HL-60/S4 (cell line): ENCODE measurements at regions not wholly inside any gene's neighbourhood (a gene's known extent, or its start where the extent isn't known, plus 50 kb on each side); places are given as distances from the start of the nearest gene placed in this dataset.
"Not testable (repeated sequence)": the region's sequence is repeated elsewhere in the genome, so short reads cannot be mapped to it uniquely, and the experiment has no call there.

Experiments
- in situ Hi-C: fragments of 300-500 bp; cut with MboI; formaldehyde crosslinking; loops from 2 replicates; pipeline ENCODE4 v1.14.3; 2022; ENCODE audit warnings: low sequenced_read_pairs

DNA sequence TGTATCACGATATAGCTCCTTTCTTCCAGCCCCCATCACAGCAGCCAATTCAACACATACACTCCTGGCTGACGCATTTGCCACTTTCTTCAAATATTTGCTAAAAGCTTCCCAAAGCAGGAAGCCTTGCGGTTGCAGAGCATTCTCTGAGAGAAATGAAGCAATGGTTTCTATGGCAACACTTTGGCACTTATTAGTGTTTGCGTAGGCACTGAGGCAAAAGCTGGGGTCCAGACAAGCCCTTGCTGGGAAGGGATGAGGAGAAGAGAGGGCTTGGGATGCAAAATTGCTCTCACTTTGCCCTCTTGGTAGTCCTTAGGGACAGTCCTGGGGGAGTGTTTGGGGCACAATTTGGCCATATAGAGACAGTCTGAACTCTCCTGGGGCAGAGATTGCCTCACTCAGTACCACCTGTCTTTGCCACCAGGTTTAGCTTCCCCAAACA lies 55.0 kb upstream of the PAK3 start:
- in situ Hi-C loops = no loop called here

DNA sequence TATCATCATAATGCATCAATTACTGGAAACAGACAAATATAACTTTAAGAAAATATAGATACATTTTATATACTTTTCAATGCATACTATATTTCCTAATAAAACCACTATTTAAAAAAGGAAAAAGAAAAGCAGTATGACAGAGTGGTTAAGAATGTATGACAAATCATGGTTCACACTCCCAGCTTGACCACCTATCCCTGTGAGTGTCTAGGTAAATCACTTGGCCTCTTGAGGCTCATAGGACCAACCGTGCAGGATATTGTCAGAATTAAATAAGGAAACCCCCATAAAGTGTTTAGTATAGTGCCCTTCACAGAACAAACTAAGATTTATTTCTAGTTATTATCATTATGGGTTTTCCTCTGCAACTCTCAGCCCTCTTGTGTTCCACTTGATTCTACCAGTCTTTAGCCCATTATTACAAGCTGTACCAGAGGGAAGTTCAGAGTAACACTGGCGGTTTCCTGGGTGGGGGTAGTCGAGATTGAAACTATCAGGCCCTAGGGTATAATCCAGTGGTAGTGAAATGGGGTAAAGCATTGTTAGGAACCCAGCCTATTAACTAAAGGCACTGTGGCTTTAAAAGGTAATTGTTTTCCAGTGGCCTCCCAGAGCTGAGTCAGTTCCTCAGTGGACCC lies 55.5 kb upstream of the PAK3 start:
- in situ Hi-C loops = no loop called here

DNA sequence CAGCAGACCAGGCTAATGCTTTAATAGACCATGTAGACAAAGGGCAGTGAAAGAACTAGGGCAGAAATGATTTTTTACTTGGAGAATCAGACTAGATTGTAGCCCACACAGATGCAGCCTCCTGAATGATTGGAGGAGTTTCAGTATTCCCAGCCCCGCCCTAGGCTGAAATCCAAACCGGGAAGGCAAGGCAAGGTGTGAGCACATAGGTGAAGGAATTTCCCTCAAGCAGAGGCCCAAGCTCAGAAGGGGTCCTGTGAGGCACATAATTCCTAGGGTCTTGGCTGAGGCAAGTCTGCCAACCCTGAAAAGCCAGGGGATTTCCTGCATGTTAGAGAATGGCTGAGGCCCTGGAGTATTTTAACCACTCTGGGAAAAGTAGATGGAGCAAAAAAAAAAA lies 56.4 kb upstream of the PAK3 start:
- in situ Hi-C loops = no loop called here

DNA sequence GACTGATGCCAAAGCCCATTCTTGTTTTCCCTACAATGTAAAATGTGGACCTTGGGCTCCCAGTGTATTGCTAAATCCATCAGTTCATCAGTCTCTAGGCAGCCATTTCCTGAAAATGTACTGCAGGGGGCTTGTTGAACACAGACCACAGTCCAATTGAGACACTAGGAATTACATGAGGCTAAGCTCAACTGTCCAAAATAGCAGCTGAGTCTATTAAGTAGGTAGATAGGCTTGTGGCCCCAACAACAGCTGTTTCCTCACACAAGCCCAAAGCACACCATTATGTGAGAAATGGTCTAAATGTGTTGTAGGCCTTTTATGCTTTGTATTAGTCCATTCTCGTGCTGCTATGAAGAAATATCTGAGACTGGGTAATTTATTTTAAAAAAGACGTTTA lies 60.0 kb upstream of the PAK3 start:
- in situ Hi-C loops = no loop called here

DNA sequence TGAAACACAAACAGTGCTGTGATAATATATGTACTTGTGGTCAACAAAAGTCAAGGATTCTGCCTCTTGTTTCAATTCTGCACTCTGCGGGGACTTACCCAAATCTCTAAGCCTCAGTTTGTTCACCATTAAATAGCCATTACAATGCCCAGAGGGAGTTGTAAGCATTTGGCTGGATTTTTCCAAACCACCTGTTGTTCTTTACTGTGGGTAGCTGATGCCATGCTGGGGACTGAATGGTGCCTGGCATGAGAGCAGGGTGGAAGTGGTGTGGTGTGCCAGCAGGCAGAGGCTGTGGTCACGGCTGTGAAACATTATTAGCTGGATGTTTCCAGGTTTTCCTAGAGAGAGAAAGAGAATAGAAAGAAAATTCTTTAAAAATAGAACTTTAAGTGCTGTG lies 60.7 kb upstream of the PAK3 start:
- in situ Hi-C loops = no loop called here

DNA sequence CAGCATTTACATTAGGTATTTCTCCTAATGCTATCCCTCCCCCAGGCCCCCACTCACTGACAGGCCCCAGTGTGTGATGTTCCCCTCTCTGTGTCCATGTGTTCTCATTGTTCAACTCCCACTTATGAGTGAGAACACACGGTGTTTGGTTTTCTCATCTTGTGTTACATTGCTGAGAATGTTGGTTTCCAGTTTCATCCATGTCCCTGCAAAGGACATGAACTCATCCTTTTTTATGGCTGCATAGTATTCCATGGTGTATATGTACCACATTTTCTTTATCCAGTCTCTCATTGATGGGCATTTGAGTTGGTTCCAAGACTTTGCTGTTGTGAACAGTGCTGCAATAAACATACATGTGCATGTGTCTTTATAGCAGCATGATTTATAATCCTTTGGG lies 73.0 kb upstream of the PAK3 start:
- in situ Hi-C loops = not testable (repeated sequence)

DNA sequence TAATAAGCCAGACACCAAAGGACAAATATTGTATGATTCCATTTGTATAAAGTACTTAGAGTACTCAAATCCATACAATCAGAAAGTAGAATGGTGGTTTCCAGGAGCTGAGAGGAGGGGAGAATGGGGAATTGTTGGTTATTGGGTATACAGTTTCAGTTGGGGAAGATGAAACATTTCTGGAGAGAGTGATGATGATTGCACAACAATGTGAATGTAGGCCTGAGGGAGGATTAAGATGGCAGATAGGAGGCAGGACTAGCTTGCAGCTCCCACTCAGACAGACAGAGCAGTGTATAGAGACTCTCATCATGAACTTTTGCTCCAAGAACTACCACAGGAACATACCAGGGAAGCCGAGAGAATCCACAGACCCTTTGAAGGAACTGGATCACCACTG lies 75.7 kb upstream of the PAK3 start:
- in situ Hi-C loops = no loop called here

DNA sequence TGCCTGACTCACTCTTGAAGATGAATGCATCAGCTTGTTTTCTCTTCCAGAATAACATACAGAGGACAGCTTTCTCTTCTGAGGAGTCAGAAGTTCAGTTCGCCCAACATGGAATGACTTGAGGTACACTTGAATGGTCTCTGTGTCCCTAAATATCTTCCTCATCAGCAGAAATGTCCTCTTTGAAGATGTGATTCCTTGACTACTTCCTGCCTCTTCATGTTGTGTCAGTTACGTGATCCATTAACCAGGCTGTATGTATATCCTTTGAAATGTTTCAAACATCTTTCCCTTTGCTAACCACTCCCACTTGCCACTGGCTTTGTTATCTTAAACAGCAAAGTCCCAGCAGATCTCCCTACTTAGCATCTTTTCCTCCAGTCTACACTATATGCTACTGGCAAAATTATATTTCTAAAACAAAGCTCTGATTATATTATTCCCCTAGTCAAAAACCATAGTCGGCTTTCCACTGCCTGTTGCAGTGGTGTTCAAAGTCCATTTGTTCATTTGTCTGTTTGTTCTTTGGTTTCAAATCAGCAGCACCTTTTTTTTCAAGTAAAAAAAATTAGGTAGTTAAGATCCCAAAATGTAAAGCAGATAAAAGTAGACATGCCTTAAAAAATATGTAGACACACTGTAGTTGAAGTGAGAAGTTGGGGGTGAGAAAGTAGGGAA lies 82.1 kb upstream of the PAK3 start:
- in situ Hi-C loops = no loop called here

DNA sequence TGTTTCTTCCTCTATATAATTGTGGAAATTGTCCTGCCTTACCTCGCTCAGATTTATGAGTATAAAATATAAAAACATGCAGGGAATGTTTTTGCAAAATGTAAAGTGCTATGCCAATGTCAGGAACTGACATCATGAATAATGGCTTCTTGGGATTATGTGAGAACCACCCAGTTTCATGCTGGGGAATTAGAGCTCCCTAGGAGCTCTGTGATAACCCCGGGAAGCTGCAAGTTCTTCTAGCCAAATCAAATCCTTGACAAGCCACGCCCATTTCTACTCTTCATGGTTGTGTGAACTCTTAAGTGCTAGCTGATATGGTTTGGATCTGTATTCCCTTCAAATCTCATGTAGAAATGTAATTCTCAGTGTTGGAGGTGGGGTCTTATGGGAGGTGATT lies 85.9 kb upstream of the PAK3 start:
- in situ Hi-C loops = no loop called here

DNA sequence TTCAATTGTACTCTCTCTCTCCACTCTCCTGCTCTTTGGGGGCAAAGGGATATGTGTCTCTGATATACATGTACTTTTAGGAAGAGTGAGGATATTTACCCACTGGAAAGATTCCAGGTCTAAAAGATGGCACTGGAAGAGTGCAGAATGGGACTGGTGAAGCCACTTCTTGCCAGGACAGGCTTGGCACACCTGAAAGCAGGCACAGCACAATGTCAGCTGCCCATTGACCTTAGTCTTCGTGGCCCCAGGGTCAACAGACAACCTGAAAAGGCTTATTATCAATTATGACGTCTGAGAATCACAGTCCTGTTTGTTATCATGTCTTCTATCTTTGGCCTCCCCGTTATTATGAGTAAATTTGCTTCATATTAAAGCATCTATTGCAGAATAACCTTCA lies 86.7 kb upstream of the PAK3 start:
- in situ Hi-C loops = no loop called here

DNA sequence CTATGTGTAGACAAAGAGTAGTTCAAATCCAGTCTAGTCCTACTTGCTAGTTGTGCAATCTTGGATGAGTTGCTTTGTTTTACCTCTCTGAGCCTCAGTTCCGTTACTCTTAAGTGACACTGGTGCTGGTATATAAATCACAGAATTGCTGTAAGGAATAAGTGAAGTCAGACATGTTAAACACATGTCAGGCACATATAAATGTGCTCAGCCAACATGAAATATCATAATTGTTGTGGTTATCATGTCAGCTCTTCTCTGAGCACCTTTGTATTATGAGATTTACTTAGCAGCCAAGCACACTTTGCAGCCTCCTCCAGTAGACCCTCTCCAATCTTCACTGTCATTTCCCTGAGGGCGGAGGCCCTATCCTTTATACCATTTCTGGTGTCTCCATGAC lies 87.9 kb upstream of the PAK3 start:
- in situ Hi-C loops = no loop called here

DNA sequence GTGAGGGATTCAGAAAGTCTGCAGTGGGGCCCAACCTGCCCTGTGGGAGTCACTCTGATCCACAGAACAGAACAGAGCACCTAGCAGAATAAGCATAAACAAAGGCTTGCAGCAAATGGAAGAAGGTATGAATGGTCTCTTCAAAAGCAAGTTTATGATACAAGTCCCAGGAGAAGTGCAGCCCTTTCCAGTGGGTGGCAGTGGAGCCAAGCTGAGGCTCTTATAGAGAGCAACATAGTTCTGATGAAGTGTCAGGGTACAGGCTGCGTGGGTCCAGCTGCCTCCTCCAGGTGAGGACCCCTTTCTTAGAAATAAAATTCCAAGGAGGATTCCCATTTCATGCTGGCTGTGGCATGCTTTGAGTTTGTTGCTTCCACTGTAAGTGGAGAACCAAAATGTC lies 88.8 kb upstream of the PAK3 start:
- in situ Hi-C loops = no loop called here

DNA sequence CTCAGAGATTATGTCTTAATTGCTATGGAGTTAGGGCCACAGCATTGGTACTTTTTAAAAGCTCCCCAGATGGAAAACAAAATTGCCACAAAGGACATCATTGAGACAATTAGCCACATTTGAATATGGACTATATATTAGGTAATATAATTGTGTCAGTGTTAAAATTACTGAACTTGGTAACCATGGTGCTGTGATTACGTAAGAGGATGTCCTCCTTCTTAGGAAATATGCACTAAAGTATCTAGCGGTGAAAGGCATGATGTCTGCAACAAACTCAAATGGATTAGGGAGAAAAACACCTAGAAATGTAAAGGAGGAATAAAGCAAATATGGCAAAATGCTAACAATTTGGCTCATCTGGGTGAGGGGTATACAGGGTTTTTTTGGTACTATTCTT lies 89.9 kb upstream of the PAK3 start:
- in situ Hi-C loops = no loop called here

DNA sequence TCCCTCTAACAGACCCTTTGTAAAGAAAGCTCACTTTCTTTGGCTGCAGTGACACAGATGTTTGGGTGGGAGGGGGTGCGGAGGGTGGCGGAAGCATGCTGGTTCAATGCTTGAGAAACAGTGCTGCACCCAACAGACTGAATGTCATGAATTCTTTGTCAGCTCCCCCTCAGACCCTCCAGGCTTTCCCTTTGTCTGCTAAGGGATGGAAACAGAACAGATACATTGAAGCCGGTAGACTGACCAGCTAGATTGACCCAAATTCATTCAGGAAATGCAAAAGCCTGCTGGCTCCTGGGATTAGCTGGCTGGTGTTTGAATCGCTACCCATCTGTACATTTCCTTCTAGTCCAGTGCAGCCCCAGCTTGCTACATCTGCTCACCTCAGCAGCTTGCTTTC lies 90.8 kb upstream of the PAK3 start:
- in situ Hi-C loops = no loop called here

DNA sequence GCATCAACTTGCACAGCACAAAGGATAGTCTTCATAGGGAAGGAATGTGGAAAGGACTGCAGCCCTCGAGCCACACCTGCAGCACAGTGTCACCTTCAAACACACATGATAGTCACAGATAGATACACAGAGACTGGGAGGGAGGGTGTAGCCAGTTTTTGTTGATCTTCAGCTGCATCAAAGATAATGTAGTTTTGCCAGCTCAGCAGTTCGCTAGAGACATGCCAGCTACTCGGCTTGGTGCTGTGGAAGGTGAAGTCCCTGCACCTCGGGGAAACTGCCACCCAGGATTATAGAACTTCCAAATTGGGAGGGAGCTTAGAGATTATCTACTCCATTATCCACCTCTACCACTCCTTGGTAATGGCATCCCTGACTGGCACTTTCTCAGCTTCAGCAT lies 92.9 kb upstream of the PAK3 start:
- in situ Hi-C loops = no loop called here

DNA sequence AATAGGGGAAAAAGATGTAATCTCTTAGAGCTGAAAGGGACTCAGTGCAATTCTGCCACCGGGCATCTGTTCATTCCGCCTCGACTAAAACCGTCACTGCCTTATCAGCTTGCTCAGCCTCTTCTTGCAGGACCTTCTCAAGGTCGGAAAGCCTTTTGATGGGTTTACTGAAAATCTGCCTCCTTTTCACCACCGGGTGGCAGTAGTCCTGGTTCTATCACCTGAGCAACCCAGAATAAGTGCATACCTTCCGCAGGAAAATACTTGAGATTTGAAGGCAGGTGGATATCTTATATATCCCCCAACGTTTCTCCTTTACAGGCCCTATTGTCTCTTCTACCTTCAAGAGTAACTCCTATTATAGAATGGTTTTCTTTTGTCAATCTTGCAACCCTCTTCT lies 103.4 kb upstream of the PAK3 start:
- in situ Hi-C loops = no loop called here

DNA sequence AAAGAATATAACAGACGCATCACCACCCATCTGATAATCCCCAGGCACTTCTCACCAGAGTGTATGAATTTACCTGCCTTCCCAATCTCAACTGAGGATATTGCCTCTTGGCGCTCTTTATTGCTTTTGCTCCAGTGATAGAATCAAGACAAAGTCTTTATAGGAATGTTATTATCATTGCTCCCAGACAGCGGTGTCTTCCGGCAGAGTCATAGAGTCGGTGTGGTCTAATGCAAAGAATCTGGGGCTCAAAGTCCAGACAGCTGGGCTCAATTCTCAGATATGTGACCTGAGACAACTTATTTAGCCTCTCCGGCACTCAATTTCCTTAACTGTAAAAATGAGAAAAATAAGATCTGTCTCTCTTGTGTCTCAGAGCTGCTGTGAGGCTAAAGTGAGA lies 106.1 kb upstream of the PAK3 start:
- in situ Hi-C loops = no loop called here

DNA sequence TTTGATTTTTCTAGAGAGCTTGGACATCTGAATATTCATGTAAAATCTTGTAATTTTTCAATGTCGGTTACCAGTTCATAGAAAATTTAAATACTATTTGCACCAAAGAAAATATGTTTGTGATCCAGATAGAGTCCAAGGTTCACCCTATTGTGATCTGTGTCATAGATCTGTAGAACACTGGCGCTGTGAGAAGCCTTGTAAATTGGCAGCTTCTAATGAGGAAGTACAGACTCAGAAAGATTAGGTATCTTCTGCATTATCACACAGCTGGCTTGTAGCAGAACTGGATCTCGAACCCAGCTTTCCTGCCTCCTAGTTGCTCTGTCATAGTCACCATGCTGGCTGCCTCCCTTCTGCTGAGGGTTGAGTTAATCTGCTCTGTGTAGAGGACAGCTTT lies 106.5 kb upstream of the PAK3 start:
- in situ Hi-C loops = no loop called here

DNA sequence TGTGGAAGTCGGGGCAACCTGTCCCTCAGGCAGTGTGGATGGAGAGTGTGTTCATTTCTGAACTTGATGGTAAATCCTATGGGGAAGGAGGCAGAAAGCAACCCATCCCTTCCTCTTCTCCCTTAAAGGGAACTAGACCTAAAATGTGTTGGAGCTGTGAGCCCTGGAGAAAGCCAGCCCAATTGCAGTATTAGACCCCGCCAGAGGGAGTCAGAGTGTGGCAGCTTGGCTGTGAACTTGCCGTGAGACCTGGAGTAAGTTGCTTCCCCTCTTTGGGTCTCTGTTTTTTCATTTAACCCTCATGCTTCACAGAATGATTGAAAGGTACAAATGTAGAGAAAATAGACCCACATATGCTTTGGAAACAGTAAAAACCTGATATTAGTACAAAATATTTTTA lies 108.7 kb upstream of the PAK3 start:
- in situ Hi-C loops = no loop called here

DNA sequence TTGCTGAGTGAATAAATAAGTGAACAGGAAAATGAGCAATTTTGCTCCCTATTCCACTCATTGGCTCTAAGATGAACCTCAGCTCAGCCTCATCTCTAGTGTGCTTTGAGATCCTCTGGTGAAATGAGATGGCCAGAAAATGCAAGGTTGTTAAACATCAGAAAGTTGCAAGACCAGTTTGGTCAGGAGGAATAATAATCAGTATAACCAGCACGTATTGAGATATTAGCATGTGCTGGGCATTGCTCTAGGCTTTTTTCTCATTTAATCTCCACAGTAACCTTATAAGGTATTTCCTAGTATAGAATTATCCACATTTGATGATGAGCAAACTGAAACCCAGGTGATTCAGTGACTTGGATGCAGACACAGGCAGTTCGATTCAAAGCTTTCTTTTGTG lies 110.5 kb upstream of the PAK3 start:
- in situ Hi-C loops = no loop called here

DNA sequence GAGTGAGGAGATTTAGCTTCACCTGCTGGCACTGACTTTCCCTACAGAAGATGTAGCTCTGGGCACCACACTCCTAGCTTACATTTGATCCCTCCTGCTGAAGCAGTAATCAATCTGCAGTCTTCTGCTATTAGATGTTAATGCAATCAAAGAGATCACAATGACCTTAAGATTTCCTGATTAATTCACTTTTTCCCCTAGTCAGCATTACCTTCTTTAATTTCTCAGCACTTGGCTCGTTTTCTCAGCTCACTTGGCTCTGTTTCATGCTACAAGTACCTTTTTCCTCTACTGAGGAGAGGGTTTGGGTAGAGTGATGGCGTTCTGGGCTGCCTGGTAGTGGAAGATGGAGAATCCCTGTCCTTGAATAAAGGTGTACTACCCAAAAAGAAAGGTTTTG lies 113.0 kb upstream of the PAK3 start:
- in situ Hi-C loops = no loop called here

DNA sequence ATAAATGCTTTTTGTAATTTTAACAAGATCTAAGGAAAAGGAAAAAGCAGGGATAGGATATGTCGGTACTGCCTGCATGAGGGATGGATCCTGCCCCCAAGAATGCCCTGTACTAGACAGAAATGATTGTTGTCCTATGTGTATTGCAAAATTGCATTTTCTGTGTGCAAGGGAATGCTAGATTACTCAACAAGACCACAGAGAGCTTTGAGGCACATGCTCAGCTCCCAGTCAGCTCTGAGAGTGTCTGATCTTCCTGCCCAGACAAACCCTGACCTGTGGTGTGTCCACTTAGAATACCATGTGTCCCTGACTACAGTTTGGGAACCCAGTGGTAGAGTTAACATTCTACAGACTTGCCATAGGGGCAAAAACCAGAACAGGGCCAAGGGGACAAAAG lies 129.2 kb upstream of the PAK3 start:
- in situ Hi-C loops = no loop called here

DNA sequence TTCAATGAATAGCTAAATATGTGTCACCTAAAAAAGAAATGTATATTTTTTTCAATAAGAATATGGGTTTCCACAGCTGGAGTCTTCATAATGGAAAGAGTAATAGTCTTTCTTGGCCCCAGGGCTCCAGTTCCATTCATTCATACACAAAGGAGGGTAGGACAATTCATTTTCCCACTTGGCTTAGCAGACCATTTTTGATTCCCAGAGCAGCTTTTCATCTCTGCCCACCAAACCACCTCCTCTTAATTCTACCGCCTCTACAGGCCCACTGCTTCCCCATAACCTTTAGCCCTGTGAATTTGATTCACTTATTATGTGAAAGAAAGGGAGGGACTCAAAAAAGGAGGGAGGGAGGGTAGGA lies 129.9 kb upstream of the PAK3 start:
- in situ Hi-C loops = no loop called here
